CD4-positive, alpha-beta T cell treated with Interleukin-17A for 4 hours (primary cell): ENCODE measurements at regions not wholly inside any gene's neighbourhood (a gene's known extent, or its start where the extent isn't known, plus 50 kb on each side); places are given as distances from the start of the nearest gene placed in this dataset.

Experiments used
- DNase-seq: peaks from one replicate; pipeline ENCODE4 v3.0.0-alpha.2; 2020; ENCODE audit warnings: mixed read lengths

DNA sequence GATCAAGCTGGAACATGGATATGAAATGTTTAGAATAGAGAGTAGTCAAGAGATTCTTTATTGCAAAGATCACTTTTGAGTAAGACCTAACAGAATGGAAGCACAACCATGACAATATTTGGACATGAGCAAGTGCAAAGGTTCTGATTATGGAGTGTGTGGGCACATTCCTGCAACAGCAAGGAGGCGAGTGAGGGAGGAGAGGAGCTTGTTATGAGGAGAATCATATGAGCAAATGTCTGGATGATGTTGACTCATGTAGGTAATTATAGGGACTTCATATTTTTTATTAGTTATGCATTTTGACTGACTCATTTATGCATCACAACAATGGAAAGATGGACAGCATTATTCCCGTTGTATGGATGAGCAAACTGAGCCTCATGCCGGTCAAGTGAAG is 100.8 kb upstream of the SLC35B3 start:
- no peak for DNase-seq

DNA sequence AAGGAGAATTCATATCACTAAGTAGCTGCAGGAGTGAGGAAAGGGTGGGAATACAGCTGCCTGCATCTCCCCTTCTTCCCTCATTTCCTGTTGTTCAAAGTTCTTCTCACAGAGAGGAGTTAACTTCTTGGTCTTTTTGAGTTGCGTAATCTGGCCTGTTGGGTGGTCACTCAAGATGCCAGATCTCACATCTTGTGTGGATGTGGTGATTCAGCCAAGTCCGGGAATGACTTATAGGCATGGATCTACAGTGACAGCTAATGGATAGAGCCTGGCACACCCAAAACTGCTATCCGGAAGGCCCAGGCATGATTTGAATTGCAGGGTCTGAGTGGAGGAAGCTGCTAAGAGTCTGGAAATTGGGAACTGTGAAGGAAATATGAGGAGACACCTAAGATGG is 100.2 kb upstream of the SLC35B3 start:
- no peak for DNase-seq

DNA sequence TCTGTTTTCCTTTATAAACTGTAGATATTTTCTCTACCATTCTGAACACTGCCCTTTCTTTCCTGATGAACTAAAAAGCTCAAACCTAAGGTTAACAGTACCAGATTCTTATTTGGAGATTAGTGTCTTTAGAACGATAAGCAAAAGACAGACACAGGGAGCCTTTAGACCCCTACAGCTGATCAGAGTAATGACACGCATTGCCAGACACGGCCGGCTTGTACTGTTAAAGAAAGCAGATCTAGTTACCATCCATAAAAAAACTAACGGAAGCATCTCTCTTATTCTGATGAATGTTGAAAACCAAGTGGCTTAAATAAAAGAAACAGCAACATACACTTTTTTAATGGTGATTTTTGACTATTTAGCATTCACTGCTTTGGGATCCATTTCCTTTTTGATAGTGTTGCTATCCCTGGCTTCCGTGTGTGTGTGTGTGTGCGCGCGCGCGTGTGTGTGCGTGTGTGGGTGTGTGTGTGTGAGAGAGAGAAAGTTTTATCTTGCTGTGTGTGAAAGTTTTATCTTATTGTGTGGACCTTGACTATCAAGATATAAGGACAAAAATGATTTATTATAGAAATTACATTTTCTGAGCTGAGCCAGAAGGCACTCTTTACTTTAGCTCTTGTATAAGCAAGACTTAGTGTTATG is 95.6 kb upstream of the SLC35B3 start:
- no peak for DNase-seq

DNA sequence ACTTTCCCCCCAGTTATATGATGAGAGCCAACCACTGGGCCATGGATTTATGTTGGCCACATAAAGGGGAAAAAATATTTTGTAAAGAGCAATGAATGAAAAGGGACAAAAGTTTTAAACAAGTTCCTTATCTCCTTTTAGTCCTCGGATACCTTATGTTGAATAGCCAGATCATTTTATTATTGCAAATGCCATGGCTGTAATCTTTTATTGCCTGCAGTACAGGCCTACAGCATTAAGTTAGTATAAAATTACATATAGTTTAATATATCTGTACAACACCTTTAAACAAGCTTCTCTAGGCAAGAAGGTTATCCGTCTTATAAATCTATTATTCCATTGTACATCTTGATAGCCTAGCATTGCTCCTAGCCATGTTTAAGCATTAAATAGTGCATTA is 93.9 kb upstream of the SLC35B3 start:
- no peak for DNase-seq

DNA sequence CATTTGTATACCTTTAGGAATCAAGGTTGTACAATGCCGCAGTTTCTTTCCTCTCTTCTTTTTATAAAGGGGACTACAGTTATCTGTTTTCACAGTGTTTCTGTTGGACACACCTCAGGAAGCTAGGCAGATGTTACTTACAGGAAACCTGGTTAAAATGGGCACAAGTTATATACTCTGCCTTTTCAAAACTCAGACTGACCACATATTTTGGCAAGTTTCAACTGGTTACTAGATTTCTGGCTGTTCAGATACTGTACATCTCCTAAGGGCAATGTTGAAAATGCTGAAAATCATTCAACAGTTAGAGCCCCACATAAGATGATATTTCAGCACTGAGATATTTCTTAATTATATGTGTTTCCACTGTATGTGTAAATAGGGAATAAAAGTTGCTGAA is 92.5 kb upstream of the SLC35B3 start:
- no peak for DNase-seq

DNA sequence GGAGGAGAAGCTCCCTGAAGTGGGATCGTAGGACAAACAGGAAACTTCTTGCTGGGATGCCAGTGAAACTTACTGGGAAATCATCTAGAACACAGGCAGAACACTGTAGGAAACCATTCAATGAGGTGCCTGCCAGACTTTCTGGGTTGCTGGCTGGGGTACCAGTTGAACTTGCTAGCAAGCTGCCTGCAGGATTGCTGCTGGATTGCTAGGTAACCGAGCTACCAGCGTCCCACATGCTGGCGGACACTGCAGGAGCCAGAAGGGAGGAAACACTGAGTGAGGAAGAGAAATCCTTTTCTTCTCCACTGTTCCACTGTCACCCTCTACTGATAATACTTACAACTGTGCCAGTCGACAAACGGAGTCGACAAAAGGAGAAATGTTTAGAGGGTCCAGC is 91.3 kb upstream of the SLC35B3 start:
- no peak for DNase-seq

DNA sequence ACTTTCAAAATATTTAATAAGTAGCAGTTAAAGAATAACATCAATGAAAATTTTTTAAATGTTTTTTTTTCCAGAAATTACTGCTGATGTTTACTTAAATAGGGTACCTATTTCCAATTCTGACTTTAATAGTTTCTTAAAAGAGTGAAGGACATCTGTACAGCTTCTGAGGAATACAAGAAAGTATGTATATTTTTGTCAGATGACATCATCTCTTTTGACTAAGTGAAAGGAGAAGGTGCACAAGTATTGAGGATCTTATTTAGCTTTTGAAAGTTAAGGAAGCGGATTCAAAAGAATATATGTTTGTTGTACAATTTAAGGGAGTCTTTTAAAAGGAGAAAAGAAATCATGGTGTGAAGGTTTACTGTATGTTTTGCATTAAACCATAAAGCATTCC is 90.0 kb upstream of the SLC35B3 start:
- DNase-seq: no peak

DNA sequence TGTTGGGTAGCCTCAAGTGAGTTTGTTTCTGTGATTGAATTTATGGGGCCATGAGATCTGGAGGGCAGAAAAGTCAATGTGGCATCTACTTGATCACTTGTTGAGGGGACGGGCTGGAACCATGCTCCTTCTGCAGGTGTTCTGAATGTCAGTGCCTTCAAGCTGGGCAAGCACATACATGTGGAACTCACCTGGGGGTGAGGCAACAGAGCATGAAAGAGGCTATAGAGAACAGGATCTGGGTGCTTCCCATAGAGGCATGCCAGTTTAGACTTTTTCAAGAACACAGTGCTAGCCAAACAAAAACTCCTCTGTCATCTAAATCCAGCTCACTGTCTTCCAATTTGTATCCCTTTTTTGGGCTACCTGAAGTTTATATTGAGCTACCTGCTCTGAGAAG is 77.8 kb upstream of the SLC35B3 start:
- no peak for DNase-seq

DNA sequence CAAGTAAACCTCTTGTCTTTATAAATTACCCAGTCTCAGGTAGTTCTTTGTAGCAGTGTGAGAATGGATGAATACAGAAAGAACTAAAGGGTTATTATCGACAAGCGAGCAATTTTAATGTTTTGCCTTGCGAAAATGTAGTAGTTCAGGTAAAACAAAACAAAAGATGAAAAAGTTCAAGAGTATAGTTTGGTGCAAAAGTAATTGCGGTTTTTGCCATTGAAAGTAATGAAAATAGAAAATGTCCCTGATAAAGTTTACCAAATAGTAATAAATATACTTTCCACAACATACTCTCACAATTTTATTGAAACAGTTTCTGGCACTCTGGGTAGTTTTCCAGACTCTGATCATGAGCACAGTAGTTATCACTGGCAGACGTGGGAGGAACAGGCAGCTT is 71.9 kb upstream of the SLC35B3 start:
- no peak for DNase-seq

DNA sequence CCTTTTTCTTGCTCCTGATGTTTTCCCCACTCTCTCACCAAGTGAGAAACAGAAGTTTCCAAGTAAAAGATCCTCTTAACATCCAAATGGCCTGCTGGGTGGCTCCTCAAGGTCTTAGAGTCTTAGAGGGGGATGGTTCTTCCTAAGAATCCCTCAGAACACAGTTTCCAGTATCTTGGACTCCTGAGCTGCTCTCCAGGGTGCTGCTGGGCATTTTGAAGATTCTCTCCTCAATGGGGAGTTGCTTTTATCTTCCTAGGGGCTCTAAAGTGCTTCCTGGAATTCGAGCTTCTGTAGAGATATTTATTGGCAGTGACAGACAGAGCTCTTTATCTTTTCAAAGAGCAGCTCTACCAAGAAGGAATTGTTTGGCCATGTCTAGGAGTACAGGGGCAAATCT is 70.8 kb upstream of the SLC35B3 start:
- DNase-seq: no peak

DNA sequence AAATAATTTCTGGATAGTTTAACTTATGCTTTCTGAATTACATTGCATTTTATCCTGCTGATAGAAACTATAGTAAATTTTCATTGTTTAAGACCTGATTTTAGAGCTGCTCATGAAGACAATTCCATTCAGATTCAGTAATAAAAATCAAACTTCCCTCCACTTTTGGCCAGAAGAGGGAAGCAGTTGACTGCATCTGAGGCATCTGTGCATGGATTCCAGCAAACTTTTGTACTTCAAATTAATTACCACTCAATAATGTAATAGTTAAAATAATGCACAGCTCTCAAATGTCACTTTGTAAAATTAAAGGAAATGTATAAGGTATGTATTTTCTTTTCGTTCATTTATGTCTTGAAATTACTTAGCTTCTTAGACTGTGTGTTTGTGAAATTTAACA is 64.2 kb upstream of the SLC35B3 start:
- DNase-seq: no peak

DNA sequence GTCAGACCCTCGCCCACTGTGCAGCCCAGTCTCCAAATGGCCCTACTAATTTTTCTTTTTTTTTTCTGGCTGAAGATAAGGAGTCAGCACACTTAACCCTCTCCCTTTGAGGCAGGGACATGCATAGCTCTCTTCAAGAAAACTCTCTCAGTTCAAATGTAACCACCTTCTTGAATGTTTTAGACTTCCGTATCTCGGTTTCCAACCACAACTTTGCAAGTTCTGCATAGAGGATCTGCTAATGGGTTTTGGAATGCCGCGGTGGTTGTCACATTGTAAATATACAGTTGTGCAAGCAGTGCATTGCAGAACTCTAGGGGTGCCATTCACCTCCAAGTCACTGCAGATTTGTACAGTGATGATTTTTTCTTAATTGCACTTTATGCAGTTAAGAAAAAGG is 59.4 kb upstream of the SLC35B3 start:
- DNase-seq: no peak

DNA sequence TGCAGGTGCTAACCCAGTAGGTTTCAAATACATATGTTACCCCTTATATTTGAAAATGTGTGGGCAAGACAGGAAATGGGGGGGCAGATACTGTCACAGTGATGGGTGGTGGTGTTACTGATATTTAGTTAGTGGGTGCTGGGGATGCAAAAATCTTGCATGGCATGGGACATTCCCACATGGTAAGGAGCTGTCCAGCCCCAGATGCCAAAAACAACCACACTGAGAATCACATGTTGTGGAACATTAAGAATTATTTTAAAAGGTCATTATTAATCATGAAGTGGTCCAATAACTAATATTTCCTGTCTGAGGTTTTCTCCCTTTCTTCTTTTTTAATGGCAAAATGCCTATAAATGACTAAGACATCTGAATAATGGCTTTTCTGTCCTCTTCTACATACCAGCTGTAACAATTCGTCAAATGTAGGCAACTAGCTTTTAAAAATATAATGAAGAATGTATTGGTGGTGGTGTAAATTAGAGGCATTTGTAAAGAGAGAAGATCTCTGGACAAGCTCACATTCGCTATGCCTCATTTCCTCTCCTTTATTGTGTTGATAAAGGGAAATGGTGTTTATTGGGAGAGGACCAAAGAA is 57.3 kb upstream of the SLC35B3 start:
- DNase-seq: no peak
